Heart left ventricle (tissue), 16 donors: ENCODE measurements at regions not wholly inside any gene's neighbourhood (a gene's known extent, or its start where the extent isn't known, plus 50 kb on each side); places are given as distances from the start of the nearest gene placed in this dataset.

ENCODE experiments used
- ATAC-seq, 4 donors: fragments of 200-7000 bp; cut with Tn5 transposase; one replicate each; pipeline ENCODE4 v1.9.1; 2020 to 2022; ENCODE audit warnings: moderate library complexity in 4 of 4, mild to moderate bottlenecking in 3 of 4, moderate number of reproducible peaks in 1 of 4
- DNase-seq, 5 donors: peaks; one replicate each; pipeline ENCODE4 v3.0.0-alpha.2; 2020
- H3K27ac ChIP-seq, 12 donors: fragments of 200-600 bp; sonication (generic) in 4 of 12; one replicate each; pipeline versions ENCODE4 v1.5.0 to v1.8.0; 2016 to 2022; ENCODE audit warnings: mild to moderate bottlenecking in 2 of 12
- H3K27me3 ChIP-seq, 9 donors: fragments of 200-600 bp; sonication (generic) in 2 of 9; one replicate each; pipeline versions ENCODE4 v1.5.1 to v1.8.0; 2016 to 2022; ENCODE audit warnings: mild to moderate bottlenecking in 3 of 9
- H3K36me3 ChIP-seq, 9 donors: fragments of 200-600 bp; sonication (generic) in 2 of 9; one replicate each; pipeline versions ENCODE4 v1.5.0 to v1.8.0; 2018 to 2022; ENCODE audit warnings: mild to moderate bottlenecking in 2 of 9
- H3K4me1 ChIP-seq, 12 donors: fragments of 200-600 bp; sonication (generic) in 4 of 12; one replicate each; pipeline versions ENCODE4 v1.5.0 to v1.8.0; 2016 to 2022; ENCODE audit warnings: mild to moderate bottlenecking in 3 of 12
- H3K4me3 ChIP-seq, 12 donors: fragments of 200-600 bp; sonication (generic) in 4 of 12; one replicate each; pipeline versions ENCODE4 v1.5.0 to v1.8.0; 2017 to 2022; ENCODE audit warnings: mild to moderate bottlenecking in 9 of 12, moderate library complexity in 4 of 12
- H3K9me3 ChIP-seq, 12 donors: fragments of 200-600 bp; sonication (generic) in 4 of 12; one replicate each; pipeline versions ENCODE4 v1.5.0 to v1.8.0; 2016 to 2022; ENCODE audit warnings: mild to moderate bottlenecking in 1 of 12
- CTCF ChIP-seq, 12 donors: fragments of 200-600 bp; sonication (generic) in 4 of 12; IDR thresholded peaks; one replicate each; pipeline versions ENCODE4 v1.5.0 to v1.8.0; 2018 to 2022; ENCODE audit warnings: antibody characterized with exemption in 12 of 12, mild to moderate bottlenecking in 5 of 12
- POLR2A ChIP-seq, 2 donors: fragments of 450-650 bp; IDR thresholded peaks; one replicate each; pipeline ENCODE4 v1.6.1; 2017; ENCODE audit warnings: antibody characterized with exemption in 2 of 2, mild to moderate bottlenecking in 2 of 2, moderate library complexity in 2 of 2
- WGBS, 4 donors: extraction: QIAGEN DNeasy Blood & Tissue Kit in 2 of 4; methylation state at CpG; one replicate each; pipeline versions ENCODE4 v1.1.5 to v1.1.7; 2013 to 2018; 5-methylcytosine and 5-hydroxymethylcytosine counted together
- intact Hi-C, 10 donors: fragments of 100-400 bp; cut with DNase I; formaldehyde crosslinking; loops; one replicate each; pipeline versions ENCODE4 v1.11.1 to v1.14.2; 2022
- donor health status: ischemic (EF 13 %, LVEDD 7.1; RV severe dilation, severe dysfunction).
- donor health status: healthy with polysubstance abuse.
- donor health status: DM: no; HTN: yes; CAD: no.
- donor health status: DM: no; HTN: no; CAD: no.
- donor health status: ischemic (EF 25% LVEDD 6.9; RV normal size, moderate dysfunction).
- donor health status: ischemic (EF 25% LVEDD 5.7; RV mildly dilated, moderate dysfunction).
- donor health status: healthy.
- donor health status: DM: yes; HTN: yes; CAD: no.
- donor health status: ischemic (EF 35%, LVEDD 5.7; RV mildly dilated, moderate dysfunction).
- donor health status: nonischemic (EF 11% LVEDD 7.7; RV severe dilation, severe dysfunction).
- donor health status: DM: yes; HTN: yes; CAD: no.
- donor health status: PGD.
- donor health status: ischemic (EF 29% LVEDD 5.4; RV normal size, mild dysfunction).
- donor health status: nonischemic (EF 23%, LVEDD 6.1; RV moderate dilation, normal function).

- Histone ChIP-seq H3K27me3 (no peaks in the 10 kb centered on the region), H3K4me3 (no peak overlapping the region), H3K9me3 (peaks cover 0 to 28% (median 10%) of the 10 kb centered on the region in 12 donors), H3K27ac (no peak overlapping the region), H3K36me3 (no peaks in the 10 kb centered on the region), H3K4me1 (no peaks in the 10 kb centered on the region)
- intact Hi-C loops = no loop called here
- TF ChIP-seq POLR2A (IDR thresholded peaks at IDR 0.05) (no peak), CTCF (IDR thresholded peaks at IDR 0.05) (no peak)
- no peak for DNase-seq
- ATAC-seq = no peak
- 79 to 85% (median 85%) methylated on average over 3 of the region's 3 CpGs for WGBS, 4 donors
Measured at GRCh38 chr2:139759000-139759505, 978.9 kb upstream of the NXPH2 start.

GRCh38 chr2:139746901-139747300, 966.7 kb upstream of the NXPH2 start:
- Histone ChIP-seq H3K4me3 (no peak overlapping the region), H3K9me3 (peaks cover 0 to 18% (median 6%) of the 10 kb centered on the region in 12 donors), H3K27ac (no peak overlapping the region), H3K36me3 (no peaks in the 10 kb centered on the region), H3K27me3 (no peaks in the 10 kb centered on the region), H3K4me1 (no peaks in the 10 kb centered on the region)
- ATAC-seq (no peak), DNase-seq (no peak)
- TF ChIP-seq POLR2A (IDR thresholded peaks at IDR 0.05) = no peak
- intact Hi-C loops = no loop called here
- 84 to 90% (median 86%) methylated on average over 11 of the region's 11 CpGs for WGBS, 4 donors

- H3K4me3 ChIP-seq = no peak overlapping the region
- no peaks in the 10 kb centered on the region for H3K27me3 ChIP-seq
- no peak overlapping the region for H3K27ac ChIP-seq
- TF ChIP-seq CTCF (IDR thresholded peaks at IDR 0.05) = no peak
- TF ChIP-seq POLR2A (IDR thresholded peaks at IDR 0.05) = no peak
- intact Hi-C loops = no loop called here
- ATAC-seq = no peak
- H3K4me1 ChIP-seq = no peaks in the 10 kb centered on the region
- 72 to 80% (median 76%) methylated on average over 4 of the region's 4 CpGs for WGBS, 4 donors
- H3K9me3 ChIP-seq = peaks cover 0 to 2% (median 0%) of the 10 kb centered on the region in 12 donors
- H3K36me3 ChIP-seq = no peaks in the 10 kb centered on the region
- DNase-seq = no peak
Measured at GRCh38 chr2:139744273-139744672, 964.1 kb upstream of the NXPH2 start.

GRCh38 chr2:139742216-139743172, 962.3 kb upstream of the NXPH2 start:
- Histone ChIP-seq H3K27ac (no peak overlapping the region), H3K36me3 (no peaks in the 10 kb centered on the region), H3K4me3 (no peak overlapping the region), H3K4me1 (no peaks in the 10 kb centered on the region), H3K27me3 (no peaks in the 10 kb centered on the region), H3K9me3 (peaks cover 0 to 2% (median 0%) of the 10 kb centered on the region in 12 donors)
- intact Hi-C loops = no loop called here
- no peak for ATAC-seq
- TF ChIP-seq CTCF (IDR thresholded peaks at IDR 0.05) (no peak), POLR2A (IDR thresholded peaks at IDR 0.05) (no peak)
- DNase-seq = no peak
- 82 to 91% (median 83%) methylated on average over 8 of the region's 8 CpGs for WGBS, 4 donors
